Left kidney (tissue), 1 donor: ENCODE measurements at regions not wholly inside any gene's neighbourhood (a gene's known extent, or its start where the extent isn't known, plus 50 kb on each side); places are given as distances from the start of the nearest gene placed in this dataset.
"Not testable (repeated sequence)": the region's sequence is repeated elsewhere in the genome, so short reads cannot be mapped to it uniquely, and the experiment has no call there.

ENCODE experiments used
- DNase-seq: peaks from one replicate; pipeline ENCODE4 v3.0.0-alpha.2; 2013

- DNase-seq = no peak
These were observed 262.1 kb downstream of the EIPR1 start for GRCh38 chr2:3115301-3116042.

- no peak for DNase-seq
These were observed 263.0 kb downstream of the EIPR1 start for GRCh38 chr2:3114406-3115185.

GRCh38 chr2:3113769-3114168, 263.8 kb downstream of the EIPR1 start:
- DNase-seq = no peak

DNA sequence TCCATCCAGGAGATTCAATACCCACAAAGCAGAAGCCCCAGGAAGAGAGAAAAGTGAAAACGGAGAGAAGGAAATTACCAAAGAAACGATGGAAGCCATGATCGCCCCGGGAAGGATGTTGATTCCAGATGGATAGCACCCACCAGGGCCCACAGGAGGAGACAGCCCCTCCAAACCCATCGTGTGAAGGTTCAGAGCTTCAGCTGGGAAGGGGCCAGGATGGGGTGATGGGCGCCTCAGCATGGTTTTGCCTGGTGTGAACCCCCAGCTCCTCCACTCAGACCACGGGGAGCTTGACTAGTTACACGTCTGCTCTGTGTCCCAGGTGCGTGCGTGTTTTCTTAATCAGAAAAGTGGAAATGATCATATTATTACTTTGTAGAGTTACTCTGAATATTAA, 264.5 kb downstream of the EIPR1 start:
- DNase-seq = no peak

DNA sequence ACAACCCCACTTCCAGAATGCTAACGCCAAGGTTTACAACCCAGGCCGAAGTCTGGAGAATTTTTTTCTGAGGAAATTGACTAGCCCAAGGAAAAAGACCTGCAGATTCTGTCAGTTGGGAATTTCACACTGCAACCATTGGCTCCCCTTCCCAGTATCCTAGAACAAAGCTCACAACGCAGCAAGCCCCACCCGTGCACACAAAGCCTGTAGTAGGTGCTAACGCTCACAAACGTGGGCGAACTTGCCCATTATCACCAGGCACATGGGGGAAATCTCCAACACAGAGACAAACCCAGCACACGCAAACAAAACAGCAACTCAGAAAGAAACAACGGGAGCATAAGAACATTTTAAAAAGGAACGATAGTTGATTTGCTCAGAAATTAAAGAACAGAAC, 265.1 kb downstream of the EIPR1 start:
- no peak for DNase-seq

DNA sequence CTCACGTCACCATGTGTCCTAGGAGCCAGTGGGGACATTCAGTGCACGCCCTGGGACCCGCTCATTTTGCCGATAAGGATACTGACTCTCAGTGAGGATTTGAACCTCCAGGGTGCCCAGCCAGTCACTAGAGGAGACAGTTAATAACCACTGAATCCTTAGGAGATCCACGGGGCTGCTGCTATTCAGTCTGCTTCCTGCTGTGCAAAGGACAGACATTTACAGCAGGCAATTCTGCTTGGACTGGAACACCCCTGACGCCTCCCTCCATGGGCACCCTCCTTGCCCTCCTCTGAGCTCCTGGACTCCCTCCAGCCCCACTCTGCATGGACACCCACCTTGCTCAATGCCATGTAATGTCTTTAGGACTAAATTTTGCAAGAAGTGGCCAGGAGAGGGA, 265.5 kb downstream of the EIPR1 start:
- DNase-seq = no peak

- no peak for DNase-seq
These were observed 266.5 kb downstream of the EIPR1 start for GRCh38 chr2:3110994-3111666.

- DNase-seq = no peak
These were observed 267.1 kb downstream of the EIPR1 start for GRCh38 chr2:3110555-3110954.

- no peak for DNase-seq
These were observed 268.6 kb downstream of the EIPR1 start for GRCh38 chr2:3108710-3109702.

- DNase-seq = no peak
These were observed 269.5 kb downstream of the EIPR1 start for GRCh38 chr2:3108105-3108504.

DNA sequence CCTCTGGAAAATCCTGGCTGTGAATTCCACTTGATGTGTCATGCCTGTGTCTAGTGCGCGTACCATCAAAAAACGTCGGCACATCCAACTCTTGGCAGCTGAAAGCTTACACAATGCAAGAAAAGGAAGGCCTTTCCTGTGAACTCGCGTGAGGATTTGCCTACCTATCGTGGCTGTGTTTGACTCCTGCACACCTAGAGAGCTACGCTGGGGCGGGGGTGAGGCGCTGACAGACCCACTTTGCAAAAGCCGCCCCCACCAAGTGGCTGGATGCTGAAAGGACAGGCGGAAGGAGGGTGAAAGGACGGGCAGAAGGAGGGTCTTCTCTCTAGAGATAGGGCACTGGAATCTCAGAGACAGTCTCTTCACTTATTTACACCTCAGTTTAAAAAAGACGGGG, 270.1 kb downstream of the EIPR1 start:
- no peak for DNase-seq

DNA sequence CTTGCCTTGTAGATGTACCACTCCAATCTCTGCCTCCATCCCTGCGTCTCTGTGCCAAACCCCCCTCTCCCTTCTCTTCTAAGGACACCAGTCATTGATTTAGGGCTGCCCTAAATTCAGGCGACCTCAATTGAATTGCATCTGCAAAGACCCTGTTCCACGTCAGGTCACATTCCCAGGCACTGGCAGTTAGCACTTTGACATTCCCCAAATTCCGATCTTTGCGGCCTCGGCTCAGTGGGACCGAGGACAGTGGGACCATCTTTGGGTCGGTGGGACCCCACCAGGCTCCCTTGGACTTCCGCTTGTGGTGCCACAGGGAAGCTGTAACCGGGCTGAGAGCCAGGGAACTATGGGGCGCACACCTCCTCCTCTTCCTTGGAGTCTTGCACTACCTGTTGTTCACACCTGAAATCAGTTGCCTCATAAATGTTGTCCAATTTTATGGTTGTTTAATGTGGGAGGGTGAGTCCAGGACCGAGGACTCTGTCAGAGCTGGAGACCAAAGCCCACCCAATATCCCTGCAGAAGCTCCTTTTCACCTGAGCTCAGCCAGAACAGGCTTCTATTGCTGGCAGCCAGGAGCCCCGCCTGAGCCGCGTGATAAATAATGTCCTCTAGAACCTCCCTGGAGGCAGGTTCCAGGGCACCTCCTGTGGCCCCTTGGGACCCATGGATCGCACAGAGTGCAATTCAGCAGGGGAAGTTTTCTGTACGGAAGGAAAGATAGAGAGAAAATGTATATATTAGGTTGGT, 271.6 kb downstream of the EIPR1 start:
- no peak for DNase-seq

DNA sequence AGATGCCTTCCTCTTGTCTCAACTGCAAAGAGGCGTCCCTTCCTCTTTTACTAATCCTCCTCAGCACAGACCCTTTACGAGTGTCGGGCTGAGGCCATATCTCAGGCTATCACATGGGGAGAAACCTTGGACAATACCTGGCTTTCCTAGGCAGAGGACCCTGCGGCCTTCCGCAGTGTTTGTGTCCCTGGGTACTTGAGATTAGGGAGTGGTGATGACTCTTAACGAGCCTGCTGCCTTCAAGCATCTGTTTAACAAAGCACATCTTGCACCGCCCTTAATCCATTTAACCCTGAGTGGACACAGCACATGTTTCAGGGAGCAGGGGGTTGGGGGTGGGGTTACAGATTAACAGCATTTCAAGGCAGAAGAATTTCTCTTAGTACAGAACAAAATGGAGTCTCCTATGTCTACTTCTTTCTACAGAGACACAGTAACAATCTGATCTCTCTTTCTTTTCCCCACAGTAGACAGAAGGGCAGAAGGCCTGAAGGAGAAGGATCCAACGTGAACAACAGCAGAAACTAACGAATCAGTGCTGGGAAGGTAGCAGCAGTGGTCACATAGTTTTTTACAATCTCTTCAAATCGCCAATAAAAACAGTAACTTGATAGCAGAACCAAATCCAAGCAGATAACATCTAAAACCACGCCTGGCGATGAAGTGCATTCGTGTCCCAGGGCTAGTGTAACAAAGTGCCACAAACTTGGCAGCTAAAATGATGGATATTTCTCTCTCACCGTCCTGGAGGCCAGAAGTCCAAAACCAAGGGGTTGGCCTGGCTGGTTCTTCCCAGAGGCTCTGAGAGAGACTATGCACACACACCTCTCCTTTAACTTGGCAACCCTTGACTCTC, 272.4 kb downstream of the EIPR1 start:
- DNase-seq = not testable (repeated sequence)

DNA sequence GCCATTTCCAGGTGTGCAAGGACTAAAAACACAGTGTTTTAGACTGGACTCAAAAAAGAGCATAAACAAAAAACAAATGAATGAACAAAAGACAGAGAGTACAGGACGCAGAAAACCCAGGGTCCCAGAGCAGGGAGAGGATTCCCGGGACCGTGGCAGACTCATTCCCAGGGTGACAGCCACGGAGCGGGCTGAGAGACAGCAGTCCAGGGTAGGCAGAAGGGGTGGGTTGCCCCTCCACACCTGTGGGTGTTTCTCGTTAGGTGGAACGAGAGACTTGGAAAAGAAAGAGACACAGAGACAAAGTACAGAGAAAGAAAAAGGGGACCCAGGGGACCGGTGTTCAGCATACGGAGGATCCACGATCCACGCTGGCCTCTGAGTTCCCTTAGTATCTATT, 273.4 kb downstream of the EIPR1 start:
- no peak for DNase-seq

DNA sequence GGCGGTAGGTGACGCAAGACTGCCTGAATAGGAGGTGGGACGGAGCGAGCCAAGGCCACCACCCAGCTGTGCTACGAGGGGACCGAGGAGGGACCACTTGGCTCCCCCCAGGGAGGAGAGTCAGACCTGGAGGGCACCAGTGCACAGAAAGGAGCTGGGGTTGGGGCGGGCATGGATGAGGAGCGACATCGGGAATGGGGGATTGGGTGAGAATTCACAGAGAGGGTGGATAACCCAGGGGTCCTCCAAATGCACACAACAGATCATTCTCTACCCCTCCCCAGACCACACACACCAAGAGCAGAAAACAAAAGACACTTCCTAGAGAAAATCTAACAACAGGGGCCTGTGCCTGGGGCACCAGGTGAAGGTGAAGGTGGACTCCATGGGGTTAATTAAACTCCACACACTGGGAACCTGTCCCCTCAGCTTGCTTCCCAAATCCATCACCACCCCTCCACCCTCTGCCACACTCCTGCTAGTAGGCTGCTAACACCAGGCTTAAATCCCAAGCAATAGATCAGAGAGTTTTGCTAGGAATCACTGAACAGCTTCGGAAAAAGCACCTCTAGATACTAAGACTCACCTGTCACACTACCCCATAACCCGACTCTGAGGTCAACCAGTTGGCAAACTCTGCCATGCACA, 274.6 kb downstream of the EIPR1 start:
- no peak for DNase-seq

DNA sequence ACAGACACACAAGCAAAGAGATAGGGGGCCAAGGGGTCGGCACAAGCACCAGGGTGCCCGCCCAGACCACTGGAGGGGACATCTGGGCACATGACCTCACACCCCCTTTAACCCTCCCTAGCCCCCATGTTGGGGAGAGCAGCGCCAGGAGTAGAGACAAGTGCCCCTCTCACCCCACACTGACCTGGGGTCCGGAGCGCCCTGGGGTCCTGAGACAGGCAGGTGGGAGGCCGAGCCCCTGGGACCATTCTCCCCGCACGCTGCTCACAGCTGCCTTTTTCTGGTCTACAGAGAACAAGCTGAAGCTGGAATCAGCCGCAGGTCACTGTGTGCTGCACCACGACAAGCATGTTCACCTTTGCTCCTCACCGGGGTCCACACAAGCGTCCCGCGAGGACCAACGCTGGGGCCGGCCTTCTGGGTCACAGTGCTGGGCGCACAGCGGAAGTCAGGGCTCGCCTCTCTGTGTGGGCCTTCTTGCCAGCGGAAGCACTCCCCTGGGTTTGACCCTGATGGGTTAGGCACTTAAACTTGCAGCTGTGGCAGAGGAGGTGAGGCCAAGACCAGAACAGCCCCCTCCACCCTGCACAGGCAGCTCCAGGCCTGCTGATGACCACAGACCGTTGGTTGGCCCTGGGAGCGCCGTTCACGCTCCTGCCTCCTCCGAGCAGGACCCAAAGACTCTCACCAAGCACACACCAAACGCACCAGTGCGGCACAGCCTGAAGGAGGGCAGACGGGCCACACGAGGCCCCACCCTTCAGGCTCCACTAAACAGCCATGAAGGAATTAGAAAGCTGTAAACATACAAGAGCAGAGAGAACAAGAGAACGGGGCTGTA, 275.3 kb downstream of the EIPR1 start:
- DNase-seq = no peak

DNA sequence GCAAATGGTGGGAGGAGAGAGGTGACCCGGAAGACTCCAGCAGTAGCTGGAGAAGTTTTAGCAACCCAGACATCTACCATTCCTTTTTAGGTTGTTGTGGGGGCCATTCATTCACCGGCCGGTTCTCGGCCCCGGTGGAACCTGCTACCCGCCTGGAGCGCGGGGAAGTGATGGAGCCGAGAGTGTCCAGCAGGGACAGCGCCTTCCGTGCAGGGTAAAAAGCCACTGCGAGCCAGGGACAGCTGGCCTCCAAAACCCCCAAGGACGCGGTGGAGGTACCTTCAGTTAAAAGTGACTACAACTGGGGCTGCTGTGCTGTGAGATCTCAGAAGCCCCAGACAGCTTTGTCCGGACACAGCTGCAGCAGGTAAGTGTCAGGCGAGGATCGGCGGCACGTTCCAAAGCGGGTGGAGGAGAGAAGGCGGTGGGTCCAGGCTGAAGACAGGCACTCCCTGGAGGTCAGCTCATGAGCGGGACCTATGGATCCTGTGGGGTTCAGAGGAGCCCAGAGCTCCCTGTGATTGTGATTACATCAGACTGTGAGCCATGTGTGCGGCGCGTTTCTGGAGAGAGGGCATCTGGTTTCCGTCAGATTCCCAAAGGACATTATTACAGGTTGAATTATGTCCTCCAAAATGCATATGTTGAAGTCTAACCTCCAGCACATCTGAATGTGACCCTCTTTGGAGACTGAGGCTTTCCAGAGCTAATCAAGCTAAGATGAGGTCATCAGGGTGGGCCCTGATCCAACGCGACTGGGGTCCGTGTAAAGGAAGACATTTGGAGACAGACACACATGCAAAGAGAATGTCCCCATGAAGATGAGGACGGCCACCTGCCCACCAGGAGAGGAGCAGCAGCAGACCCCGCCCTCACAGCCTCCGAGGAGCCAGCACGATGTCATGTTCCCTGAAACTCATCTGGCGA, 276.3 kb downstream of the EIPR1 start:
- no peak for DNase-seq
